ENCODE measurements at regions not wholly inside any gene's neighbourhood (a gene's known extent, or its start where the extent isn't known, plus 50 kb on each side); places are given as distances from the start of the nearest gene placed in this dataset.

- TF ChIP-seq, protein P1, sequence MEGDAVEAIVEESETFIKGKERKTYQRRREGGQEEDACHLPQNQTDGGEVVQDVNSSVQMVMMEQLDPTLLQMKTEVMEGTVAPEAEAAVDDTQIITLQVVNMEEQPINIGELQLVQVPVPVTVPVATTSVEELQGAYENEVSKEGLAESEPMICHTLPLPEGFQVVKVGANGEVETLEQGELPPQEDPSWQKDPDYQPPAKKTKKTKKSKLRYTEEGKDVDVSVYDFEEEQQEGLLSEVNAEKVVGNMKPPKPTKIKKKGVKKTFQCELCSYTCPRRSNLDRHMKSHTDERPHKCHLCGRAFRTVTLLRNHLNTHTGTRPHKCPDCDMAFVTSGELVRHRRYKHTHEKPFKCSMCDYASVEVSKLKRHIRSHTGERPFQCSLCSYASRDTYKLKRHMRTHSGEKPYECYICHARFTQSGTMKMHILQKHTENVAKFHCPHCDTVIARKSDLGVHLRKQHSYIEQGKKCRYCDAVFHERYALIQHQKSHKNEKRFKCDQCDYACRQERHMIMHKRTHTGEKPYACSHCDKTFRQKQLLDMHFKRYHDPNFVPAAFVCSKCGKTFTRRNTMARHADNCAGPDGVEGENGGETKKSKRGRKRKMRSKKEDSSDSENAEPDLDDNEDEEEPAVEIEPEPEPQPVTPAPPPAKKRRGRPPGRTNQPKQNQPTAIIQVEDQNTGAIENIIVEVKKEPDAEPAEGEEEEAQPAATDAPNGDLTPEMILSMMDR (IDR thresholded peaks at IDR 0.05), result no peak
- TF ChIP-seq EP300 (IDR thresholded peaks at IDR 0.05) (no peak), POLR2A (IDR thresholded peaks at IDR 0.05; ENCODE audit: low read depth) (no peak), POLR2AphosphoS5 (IDR thresholded peaks at IDR 0.05) (no peak)
Observed at GRCh38 chr6:15062516-15063252, 183.2 kb upstream of the JARID2 start.
